HEK293T (cell line): ENCODE measurements at regions not wholly inside any gene's neighbourhood (a gene's known extent, or its start where the extent isn't known, plus 50 kb on each side); places are given as distances from the start of the nearest gene placed in this dataset.

Experiments
- CTCF ChIA-PET: fragments of 350-600 bp; formaldehyde crosslinking; extraction: SDS; loops from one replicate; lab custom pipeline; 2021; ENCODE audit warnings: antibody characterized with exemption, inconsistent platforms; lab: Yijun Ruan, JAX
- POLR2A ChIA-PET: fragments of 350-600 bp; formaldehyde crosslinking; extraction: SDS; loops from one replicate; lab custom pipeline; 2020; ENCODE audit warnings: antibody characterized with exemption, inconsistent platforms; lab: Yijun Ruan, JAX
- DNase-seq: peaks from one replicate; pipeline ENCODE4 v3.0.0; 2012; ENCODE audit warnings: mixed read lengths; ENCODE audit errors: extremely low spot score
- ARNT ChIP-seq: fragments of 450-650 bp; IDR thresholded peaks from 2 replicates; pipeline ENCODE4 v1.6.1; 2017; ENCODE audit warnings: mild to moderate bottlenecking
- BHLHE40 ChIP-seq: fragments of 450-650 bp; IDR thresholded peaks from 2 replicates; pipeline ENCODE4 v1.6.1; 2016; ENCODE audit warnings: mild to moderate bottlenecking, moderate library complexity, borderline replicate concordance
- CTBP1 ChIP-seq: fragments of 450-650 bp; IDR thresholded peaks from 2 replicates; pipeline ENCODE4 v1.6.1; 2016; ENCODE audit warnings: borderline replicate concordance
- ELF4 ChIP-seq: fragments of 450-650 bp; IDR thresholded peaks from 2 replicates; pipeline ENCODE4 v1.6.1; 2017; ENCODE audit warnings: antibody characterized with exemption
- FOXA1 ChIP-seq: fragments of 450-650 bp; IDR thresholded peaks from 2 replicates; pipeline ENCODE4 v1.6.1; 2016; ENCODE audit warnings: mild to moderate bottlenecking
- FOXK2 ChIP-seq: fragments of 450-650 bp; IDR thresholded peaks from 2 replicates; pipeline ENCODE4 v1.6.1; 2016; ENCODE audit warnings: mild to moderate bottlenecking
- FOXM1 ChIP-seq: fragments of 450-650 bp; IDR thresholded peaks from 2 replicates; pipeline ENCODE4 v1.6.1; 2017; ENCODE audit warnings: mild to moderate bottlenecking, borderline replicate concordance
- HDGF ChIP-seq: fragments of 450-650 bp; IDR thresholded peaks from 2 replicates; pipeline ENCODE4 v1.6.1; 2017; ENCODE audit warnings: antibody characterized with exemption, borderline replicate concordance
- L3MBTL2 ChIP-seq: fragments of 450-650 bp; conservative IDR thresholded peaks from 2 replicates; pipeline ENCODE4 v1.6.1; 2016; ENCODE audit warnings: mild to moderate bottlenecking
- LEF1 ChIP-seq: fragments of 450-650 bp; IDR thresholded peaks from 2 replicates; pipeline ENCODE4 v1.6.1; 2017; ENCODE audit warnings: mild to moderate bottlenecking, borderline replicate concordance
- NFRKB ChIP-seq: fragments of 450-650 bp; IDR thresholded peaks from 2 replicates; pipeline ENCODE4 v1.6.1; 2016; ENCODE audit warnings: mild to moderate bottlenecking, moderate library complexity
- PKNOX1 ChIP-seq: fragments of 450-650 bp; IDR thresholded peaks from 2 replicates; pipeline ENCODE4 v1.6.1; 2016
- SP1 ChIP-seq: fragments of 450-650 bp; IDR thresholded peaks from 2 replicates; pipeline ENCODE4 v1.6.1; 2017
- SUZ12 ChIP-seq: fragments of 450-650 bp; IDR thresholded peaks from 2 replicates; pipeline ENCODE4 v1.6.1; 2016; ENCODE audit warnings: mild to moderate bottlenecking
- TARDBP ChIP-seq: fragments of 450-650 bp; IDR thresholded peaks from 2 replicates; pipeline ENCODE4 v1.6.1; 2016
- ZNF384 ChIP-seq: fragments of 450-650 bp; IDR thresholded peaks from 2 replicates; pipeline ENCODE4 v1.6.1; 2016

GRCh38 chr18:10310626-10311025, 143.8 kb upstream of the APCDD1 start:
- no peak for DNase-seq
- no peak for TF ChIP-seq PKNOX1
- TF ChIP-seq SUZ12: no peak
- no peak for TF ChIP-seq BHLHE40
- TF ChIP-seq ZNF384: no peak
- POLR2A ChIA-PET: no interaction called here
- CTCF ChIA-PET: no interaction called here

- CTCF ChIA-PET: no interaction called here
Measured at GRCh38 chr18:10312326-10313015, 142.0 kb upstream of the APCDD1 start.

GRCh38 chr18:10313016-10313342, 141.5 kb upstream of the APCDD1 start:
- ChIA-PET CTCF (no interaction called here), POLR2A (no interaction called here)
- TF ChIP-seq BHLHE40: no peak
- no peak for TF ChIP-seq ZNF384
- TF ChIP-seq NFRKB: no peak
- TF ChIP-seq SUZ12: no peak
- no peak for TF ChIP-seq HDGF
- TF ChIP-seq PKNOX1: no peak
- TF ChIP-seq FOXA1: no peak
- TF ChIP-seq FOXK2: no peak
- TF ChIP-seq FOXM1: no peak
- no peak for TF ChIP-seq LEF1
- TF ChIP-seq ARNT: no peak
- TF ChIP-seq SP1: no peak
- no peak for TF ChIP-seq L3MBTL2
- no peak for TF ChIP-seq CTBP1
- no peak for TF ChIP-seq ELF4
- DNase-seq: no peak

More at GRCh38 chr18:10312326-10313015, 142.0 kb upstream of the APCDD1 start:
- TF ChIP-seq PKNOX1 (no peak), CTBP1 (no peak), BHLHE40 (no peak), FOXM1 (no peak), FOXA1 (no peak), HDGF (no peak), SP1 (no peak), ZNF384 (no peak), TARDBP (no peak), SUZ12 (no peak), NFRKB (no peak), ELF4 (no peak), FOXK2 (no peak), ARNT (no peak), LEF1 (no peak), L3MBTL2 (no peak)
- POLR2A ChIA-PET: no interaction called here
- no peak for DNase-seq

GRCh38 chr18:10314066-10314465, 140.4 kb upstream of the APCDD1 start:
- DNase-seq: no peak
- ChIA-PET POLR2A (no interaction called here), CTCF (no interaction called here)
- TF ChIP-seq HDGF (no peak), ARNT (no peak), ELF4 (no peak), TARDBP (no peak), CTBP1 (no peak), BHLHE40 (no peak), SP1 (no peak), ZNF384 (no peak), L3MBTL2 (no peak)

GRCh38 chr18:10315522-10315921, 138.9 kb upstream of the APCDD1 start:
- TF ChIP-seq TARDBP: no peak
- no peak for TF ChIP-seq FOXK2
- TF ChIP-seq BHLHE40: no peak
- TF ChIP-seq ARNT: no peak
- no peak for TF ChIP-seq LEF1
- TF ChIP-seq SP1: no peak
- TF ChIP-seq ELF4: no peak
- TF ChIP-seq HDGF: no peak
- no peak for TF ChIP-seq NFRKB
- DNase-seq: no peak
- ChIA-PET CTCF (no interaction called here), POLR2A (no interaction called here)

- CTCF ChIA-PET: no interaction called here
- TF ChIP-seq FOXA1: no peak
- TF ChIP-seq TARDBP: no peak
- no peak for TF ChIP-seq PKNOX1
- TF ChIP-seq FOXK2: no peak
- POLR2A ChIA-PET: no interaction called here
- no peak for DNase-seq
Measured at GRCh38 chr18:10316778-10317177, 137.7 kb upstream of the APCDD1 start.
